PC-9 (cell line): ENCODE measurements at regions not wholly inside any gene's neighbourhood (a gene's known extent, or its start where the extent isn't known, plus 50 kb on each side); places are given as distances from the start of the nearest gene placed in this dataset.

Experiments
- EZH2 ChIP-seq: fragments of 200-600 bp; sonication (generic); IDR thresholded peaks from 2 replicates; pipeline ENCODE4 v1.8.0; 2017; ENCODE audit warnings: antibody characterized with exemption, low read depth
- TF ChIP-seq, protein P1 (sequence below): fragments of 200-600 bp; sonication (generic); conservative IDR thresholded peaks from 2 replicates; pipeline ENCODE4 v1.6.1; 2017; ENCODE audit warnings: mixed run types, antibody characterized with exemption, mild to moderate bottlenecking, moderate library complexity

DNA sequence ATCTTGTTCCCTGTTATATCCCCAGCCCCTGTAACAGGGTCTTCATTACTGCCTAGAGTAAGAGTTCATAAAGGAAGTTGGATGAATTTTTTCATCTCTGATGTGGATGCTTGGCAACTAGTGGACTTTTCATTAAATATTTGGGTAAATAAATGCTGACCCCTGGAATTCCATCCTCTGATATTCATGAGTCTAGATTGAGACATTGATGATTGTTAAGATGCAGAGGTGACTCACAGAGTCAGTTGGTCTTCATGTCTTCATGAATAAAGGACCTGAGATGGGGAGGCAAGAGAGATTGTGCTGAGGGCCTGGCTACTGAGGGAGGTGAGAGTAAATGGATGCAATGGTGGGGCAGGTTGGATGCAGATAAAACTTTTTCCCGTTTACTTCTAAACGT lies 132.7 kb upstream of the NT5C1B start:
- TF ChIP-seq, protein P1, sequence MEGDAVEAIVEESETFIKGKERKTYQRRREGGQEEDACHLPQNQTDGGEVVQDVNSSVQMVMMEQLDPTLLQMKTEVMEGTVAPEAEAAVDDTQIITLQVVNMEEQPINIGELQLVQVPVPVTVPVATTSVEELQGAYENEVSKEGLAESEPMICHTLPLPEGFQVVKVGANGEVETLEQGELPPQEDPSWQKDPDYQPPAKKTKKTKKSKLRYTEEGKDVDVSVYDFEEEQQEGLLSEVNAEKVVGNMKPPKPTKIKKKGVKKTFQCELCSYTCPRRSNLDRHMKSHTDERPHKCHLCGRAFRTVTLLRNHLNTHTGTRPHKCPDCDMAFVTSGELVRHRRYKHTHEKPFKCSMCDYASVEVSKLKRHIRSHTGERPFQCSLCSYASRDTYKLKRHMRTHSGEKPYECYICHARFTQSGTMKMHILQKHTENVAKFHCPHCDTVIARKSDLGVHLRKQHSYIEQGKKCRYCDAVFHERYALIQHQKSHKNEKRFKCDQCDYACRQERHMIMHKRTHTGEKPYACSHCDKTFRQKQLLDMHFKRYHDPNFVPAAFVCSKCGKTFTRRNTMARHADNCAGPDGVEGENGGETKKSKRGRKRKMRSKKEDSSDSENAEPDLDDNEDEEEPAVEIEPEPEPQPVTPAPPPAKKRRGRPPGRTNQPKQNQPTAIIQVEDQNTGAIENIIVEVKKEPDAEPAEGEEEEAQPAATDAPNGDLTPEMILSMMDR: no peak
- TF ChIP-seq EZH2: no peak
